ENCODE measurements at regions not wholly inside any gene's neighbourhood (a gene's known extent, or its start where the extent isn't known, plus 50 kb on each side); places are given as distances from the start of the nearest gene placed in this dataset.
"Not testable (repeated sequence)": the region's sequence is repeated elsewhere in the genome, so short reads cannot be mapped to it uniquely, and the experiment has no call there.

DNA sequence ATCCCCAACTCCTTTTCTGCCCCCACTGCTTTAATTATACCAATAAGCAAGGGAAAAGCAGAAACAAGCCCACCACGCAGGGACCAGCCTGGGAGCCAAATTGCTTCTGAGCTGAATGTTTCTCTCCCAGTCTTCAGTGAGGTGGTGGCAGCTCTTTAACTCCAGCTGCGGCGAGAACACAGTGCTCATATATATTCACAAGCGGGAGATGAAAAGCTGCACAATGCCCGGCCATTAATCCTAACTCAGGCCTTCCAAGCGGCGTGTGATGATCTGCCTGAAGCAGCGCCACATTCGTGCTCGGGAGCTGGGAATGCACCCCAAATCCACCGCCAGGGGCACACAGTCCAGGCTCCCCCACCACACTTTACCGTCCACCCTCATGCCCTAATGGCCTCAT, 203.7 kb upstream of the SDK2 start:
- DNase-seq (ENCODE audit: low read depth in 2 of 2) = no peak

DNA sequence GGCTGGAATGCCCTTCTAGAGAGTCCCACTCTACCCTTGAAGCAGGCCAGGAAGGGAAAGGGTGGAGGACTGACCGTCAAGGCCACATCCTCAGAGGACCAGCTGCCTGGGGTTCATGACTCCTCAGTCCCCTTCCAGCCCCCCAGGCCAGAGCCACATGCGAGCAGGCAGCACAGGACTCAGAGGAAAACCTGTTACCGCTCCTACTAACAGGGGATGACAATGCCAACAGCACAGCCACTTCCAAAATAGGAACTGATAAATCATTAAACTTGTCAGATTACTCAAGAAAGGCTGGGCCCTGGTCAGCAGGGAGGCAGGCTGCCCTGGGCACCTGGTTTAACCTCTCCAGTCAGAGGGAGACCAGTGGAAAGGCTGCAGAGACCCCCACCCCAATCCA, 206.2 kb upstream of the SDK2 start:
- no peak for DNase-seq (ENCODE audit: low read depth in 2 of 2)

DNA sequence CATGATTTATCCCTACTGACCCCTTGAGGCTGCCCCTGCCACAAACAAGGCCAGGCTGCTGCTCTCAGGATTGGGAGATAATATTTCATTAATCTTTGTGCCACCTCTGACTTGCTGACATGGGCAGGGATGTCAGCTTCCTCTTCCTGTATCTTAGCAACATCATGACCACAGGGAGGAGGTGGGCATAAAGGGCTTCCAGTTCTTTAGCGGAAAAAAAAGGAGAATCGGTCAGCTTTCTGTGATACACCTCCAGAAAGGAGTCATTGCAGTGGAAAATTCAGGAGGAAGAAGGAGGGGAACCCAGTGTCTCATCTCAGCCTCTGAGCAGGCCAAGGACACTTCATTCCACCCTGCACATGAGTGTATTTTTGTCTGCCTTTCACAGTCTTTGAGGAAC, 206.8 kb upstream of the SDK2 start:
- no peak for DNase-seq (ENCODE audit: low read depth in 2 of 2)

DNA sequence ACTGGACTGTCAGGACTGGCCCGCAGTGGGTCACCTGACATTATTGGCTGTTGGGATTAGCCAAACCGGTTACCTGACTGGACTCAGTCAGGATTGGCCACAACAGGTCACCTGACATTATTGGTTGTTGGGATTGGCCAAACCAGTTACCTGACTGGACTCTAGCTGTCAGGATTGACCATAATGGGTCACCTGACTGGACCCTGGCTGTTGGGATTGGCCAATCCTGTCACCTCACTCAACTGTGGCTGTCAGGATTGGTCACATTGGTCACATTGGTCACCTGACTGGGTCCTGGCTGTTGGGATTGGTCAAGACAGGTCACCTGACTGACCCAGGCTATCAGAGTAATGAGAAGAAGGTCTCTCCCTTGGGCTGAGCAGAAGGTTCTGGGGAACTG, 207.7 kb upstream of the SDK2 start:
- no peak for DNase-seq (ENCODE audit: low read depth in 2 of 2)

DNA sequence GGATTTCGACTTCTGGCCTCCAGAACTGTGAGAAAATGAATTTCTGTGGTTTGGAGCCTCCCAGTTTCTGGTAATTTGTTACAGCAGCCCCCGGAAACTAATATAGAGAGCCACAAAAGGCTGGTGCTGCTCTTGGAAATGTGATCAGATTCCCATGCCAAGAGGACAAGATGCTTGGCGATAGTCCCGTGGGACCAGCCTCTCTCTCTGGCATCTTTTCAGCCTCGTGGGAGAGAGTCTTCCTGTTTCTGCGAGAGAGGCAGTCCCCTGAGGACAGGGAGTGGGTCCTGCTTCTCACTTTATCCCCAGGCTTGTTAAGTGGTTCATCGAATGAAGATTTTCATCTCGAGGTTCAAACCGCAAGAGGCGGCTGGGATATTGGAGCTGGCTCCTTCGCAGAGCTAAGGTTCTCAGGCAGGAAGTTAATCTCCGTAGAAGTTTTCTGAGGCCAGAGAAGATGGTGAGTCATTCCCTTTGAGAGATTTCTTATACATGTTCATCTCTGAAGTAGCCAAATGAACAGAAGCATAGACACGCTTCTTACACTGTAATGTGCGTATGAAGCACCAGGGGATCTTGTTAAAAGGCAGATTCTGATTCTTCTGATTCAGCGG, 211.6 kb upstream of the SDK2 start:
- no peak for DNase-seq (ENCODE audit: low read depth in 2 of 2)

DNA sequence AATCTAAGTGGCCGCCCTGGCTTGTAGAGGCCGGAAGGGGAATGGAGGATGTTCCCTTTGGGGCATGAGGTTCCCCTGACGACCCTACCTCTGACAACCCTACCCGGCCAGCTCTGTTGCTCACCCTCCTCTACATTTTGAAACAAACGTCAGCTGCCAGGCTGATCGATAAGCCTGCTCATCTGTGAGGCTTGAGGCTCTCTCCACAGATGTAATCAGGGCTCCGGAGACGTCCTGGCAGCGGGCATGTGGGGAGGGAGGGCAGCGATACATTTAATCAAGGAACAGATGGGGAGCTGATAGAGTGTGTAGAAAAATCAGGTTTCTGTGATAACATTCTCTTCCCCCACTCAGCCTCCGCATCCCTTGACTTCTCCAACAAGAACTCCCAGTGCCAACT, 212.3 kb upstream of the SDK2 start:
- no peak for DNase-seq (ENCODE audit: low read depth in 2 of 2)

DNA sequence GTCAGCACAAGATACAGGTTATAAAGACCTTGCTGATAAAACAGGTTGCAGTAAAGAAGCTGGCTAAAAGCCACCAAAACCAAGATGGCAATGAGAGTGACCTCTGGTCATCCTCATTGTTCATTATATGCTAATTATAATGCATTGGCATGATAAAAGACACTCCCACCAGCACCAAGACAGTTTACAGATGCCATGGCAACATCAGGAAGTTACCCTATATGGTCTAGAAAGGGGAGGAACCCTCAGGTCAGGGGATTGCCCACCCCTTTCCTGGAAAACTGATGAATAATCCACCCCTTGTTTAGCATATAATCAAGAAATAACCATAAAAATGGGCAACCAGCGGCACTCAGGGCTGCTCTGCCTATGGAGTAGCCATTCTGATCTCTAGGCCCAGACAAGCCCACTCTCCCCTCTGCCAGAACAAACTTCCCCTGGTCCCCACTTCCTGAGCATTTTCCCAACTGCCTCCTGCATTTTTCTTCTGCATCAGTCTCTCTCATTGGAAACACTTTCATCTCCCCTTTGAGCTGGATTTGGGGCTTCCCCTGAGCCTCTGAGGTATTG, 215.3 kb upstream of the SDK2 start:
- not testable (repeated sequence) for DNase-seq (ENCODE audit: low read depth in 2 of 2)

DNA sequence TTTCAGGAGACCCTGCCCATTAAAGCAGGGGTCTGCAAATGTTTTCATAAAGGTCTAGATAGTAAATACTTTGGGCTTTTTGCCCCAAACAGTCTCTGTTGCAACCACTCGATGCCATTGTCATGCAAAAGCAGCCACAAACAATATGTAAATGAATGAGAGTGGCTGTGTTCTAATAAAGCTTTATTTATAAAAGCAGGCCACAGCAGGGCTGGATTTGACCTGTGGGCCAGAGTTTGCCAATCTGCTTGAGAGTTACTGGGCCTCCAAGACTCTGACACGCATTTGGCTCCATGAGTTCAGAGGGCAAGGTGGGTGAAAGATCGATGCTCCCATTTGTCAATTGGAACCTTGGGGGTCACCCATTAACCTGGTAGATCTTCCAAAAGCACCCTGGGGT, 217.3 kb upstream of the SDK2 start:
- no peak for DNase-seq (ENCODE audit: low read depth in 2 of 2)

DNA sequence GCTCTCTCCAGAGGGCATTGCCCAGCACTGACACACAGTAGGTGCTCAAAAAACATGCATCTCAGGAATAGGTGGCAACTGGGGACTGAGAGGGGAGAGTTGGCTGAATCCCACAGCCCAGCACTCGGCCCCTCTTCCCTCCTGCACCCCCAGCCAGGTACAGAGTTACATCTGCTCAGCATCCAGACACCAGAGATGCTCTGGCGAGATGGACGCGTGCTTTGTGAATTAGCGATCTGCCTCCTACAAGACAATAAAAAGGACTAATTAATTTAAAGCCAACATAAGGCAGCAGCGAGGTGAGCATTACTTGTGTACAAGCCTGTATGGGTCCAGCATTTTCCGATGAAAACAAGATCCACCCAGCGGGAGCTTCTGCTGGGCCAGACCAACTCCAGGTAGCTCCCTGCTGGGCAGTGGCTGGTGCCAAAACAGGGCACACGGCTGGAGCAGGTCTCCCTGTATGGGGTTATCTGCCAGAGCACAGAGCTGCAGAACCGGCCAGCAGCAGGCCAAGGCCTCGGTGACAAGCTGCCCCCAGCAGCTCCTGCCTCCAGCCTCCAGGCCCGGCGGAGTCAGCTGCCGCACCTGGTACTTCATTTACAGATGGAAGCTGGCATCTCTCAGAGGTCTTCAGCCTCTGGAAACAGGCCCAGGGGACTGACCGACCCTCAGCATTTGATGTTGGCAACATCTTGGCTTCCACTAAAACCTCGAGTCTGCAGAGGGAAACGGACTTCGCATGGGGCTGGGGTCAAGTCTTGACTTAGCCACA, 219.7 kb upstream of the SDK2 start:
- DNase-seq (ENCODE audit: low read depth in 2 of 2) = no peak

DNA sequence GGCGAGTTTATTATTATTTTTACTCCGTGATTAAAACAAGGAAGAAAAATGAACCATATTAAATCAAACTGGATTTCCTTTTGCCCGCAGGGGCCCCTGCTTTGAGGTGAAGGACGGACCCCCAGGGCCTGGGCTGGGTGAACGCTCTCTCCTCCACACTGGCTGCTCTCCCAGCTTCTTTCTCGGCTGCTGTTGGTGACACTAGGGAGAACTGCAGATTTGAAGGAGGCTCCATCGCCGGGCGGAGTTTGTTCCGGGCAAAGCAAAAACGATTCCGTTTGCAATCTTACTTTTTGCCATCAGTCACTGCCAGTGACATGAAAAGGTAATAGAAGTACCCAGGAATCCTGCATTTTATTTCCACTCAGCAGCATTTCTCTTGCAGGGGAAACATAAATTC, 221.6 kb upstream of the SDK2 start:
- no peak for DNase-seq (ENCODE audit: low read depth in 2 of 2)

DNA sequence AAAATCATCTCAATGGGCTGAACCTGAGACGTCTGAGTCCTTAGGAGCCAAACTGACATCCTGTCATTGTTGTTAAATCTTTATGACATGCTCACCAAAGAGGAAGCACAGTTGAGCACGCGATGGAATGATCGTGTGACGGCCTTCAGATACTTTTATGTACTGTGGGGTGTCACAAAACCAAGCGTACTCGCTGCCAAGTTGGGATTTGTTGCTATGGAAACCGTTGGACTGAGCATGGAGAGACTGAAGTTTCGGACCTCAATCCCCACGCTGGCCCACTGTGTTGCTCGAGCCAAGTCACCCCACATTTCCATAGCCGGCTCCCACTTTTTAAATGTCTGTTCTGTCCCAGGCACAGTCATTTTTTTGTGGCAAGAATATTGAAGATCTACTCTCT, 222.8 kb upstream of the SDK2 start:
- DNase-seq (ENCODE audit: low read depth in 2 of 2) = no peak

DNA sequence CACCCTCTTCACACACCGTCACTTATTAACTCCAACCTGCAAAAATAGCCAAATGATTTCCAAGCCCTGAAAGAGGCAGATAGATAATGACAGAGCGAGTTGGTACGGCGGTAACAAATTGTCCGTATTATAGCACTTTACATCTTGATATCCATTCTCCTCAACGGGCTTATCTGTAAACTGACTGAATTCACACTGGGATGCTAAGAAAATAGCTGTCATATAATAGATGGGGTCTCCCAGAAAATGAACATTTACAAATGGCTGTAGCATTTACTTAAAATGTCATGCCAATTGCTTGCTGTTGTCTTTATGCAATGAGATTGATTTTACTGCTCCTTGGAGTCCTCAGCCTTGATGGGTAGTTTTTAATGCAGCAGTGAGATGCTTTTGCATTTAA, 225.8 kb upstream of the SDK2 start:
- no peak for DNase-seq (ENCODE audit: low read depth in 2 of 2)

DNA sequence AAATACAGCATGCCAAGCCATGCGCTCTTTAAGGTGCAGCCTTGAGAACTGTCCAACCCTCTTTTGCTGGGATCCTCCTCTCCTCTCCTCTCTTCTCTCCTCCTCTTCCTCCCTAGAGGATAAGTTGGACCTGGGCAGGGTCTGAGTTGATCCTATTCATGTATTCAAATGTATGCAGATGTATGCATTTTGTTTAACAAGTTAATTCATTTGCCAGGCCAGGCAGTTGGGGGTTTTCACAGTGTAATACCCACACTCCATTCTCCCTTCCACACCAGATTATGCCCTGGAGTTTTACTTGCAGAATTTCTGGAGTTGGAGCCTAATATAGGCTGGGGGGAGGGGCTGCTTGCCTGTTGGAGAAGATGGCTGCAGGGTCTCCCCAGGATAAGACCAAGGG, 226.2 kb upstream of the SDK2 start:
- no peak for DNase-seq (ENCODE audit: low read depth in 2 of 2)

DNA sequence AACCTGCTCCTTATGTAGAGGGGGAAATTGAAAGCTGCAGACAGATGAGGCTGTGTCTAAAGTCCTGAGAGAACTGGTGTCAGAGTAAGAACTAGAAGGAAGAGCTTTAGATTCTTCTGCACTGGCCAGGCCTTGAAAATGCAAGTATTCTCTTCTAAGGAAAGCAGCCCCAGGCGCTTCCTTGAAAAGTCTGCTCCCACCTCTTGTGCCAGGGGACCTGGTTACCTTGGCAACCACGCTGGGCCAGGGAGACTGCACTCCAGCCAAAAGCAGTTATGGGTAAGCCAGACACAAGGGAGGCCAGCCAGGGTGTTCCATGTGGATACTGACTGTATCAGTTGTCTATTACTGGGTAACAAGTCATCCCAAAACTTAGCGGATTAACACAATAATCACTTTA, 228.6 kb upstream of the SDK2 start:
- no peak for DNase-seq (ENCODE audit: low read depth in 2 of 2)

DNA sequence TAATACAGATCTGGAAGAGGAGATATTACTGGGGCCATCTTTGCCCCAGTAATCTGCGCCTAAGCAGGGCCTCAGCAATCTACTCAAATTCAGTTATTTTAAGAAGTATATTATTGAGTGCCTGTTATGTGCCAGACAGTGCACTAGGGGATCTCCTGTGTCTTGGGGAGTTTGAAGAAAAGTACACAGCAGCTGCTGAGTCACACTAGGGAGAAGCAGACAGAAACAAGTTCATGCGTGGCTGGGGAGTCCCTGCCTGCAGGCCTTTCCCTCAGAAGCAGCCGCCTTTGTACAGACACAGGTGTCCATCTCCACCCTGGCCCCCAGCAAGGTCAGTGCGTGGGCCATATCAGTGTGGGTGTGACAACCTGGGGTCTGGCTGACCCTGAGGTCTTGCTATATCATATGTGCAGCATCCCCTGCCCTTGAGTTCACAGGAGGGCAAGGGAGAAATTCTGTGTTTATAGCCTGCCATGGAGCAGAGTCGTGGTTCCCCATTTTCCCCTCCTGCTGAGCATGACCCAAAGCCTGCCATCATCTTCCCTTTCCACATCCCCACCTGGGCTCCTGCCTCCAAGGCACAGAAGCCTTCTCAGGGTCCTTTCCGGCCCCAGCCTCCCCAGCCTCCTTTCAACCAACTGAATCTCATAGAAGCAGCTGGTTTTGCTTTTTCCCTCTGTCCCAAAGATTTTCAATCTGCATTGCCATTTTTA, 229.9 kb upstream of the SDK2 start:
- no peak for DNase-seq (ENCODE audit: low read depth in 2 of 2)

DNA sequence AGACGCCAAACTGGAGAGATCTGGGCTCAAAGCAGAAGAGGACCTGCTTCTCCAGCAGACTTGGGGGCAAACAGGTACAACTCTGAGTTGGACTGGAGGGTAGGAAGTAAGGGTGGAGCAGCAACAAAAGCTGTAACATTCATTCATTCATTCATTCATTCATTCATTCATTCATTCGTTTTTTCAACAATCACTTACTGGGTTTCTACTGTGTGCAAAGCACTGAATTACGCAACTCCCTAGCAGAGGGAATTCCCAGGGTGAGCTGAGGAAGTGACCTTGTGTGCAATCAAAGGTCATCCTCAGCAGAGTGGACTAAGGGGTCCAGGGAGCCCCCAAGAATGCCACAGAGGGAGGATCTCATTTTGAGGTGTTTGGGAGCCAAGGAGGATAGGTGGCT, 231.1 kb upstream of the SDK2 start:
- DNase-seq (ENCODE audit: low read depth in 2 of 2) = no peak

DNA sequence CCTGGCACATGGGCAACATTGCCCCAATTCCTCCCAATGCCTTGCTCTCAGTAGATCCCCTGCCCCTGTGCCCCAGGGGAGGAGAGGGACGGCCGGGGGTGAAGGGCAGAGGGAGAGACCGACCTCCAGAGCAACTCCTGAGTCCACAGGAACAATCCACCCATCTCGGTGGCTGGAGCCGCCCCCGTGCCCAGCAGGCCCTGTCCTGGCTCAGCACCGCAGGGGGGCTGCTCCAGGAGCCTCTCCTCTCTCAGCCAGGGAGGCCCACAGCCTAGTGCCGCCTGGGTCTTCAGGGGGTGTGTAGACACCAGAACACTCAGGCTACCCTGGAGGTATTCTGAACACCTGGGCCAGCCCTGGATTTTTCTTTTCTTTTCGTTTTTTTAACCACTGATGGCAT, 233.7 kb upstream of the SDK2 start:
- DNase-seq (ENCODE audit: low read depth in 2 of 2) = no peak

DNA sequence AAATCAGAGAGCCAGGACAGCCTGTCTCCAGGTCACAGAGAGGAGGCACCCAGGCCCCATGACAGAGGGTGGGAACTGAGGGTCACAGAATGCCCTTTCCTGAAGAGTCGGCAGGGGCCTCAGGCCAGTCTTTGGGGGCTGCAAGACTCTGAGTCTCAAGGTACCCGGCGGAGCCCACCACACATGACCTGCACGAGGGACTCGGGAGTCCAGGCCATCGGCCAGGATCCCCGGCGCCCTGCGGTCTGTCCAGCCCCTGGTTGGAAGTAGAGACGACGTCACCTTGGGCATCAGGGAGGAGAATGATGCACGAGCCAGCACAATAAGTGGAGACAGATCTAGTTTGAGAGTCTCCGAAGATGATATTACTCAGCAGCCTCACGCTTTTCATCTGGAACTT, 234.7 kb upstream of the SDK2 start:
- no peak for DNase-seq (ENCODE audit: low read depth in 2 of 2)

DNA sequence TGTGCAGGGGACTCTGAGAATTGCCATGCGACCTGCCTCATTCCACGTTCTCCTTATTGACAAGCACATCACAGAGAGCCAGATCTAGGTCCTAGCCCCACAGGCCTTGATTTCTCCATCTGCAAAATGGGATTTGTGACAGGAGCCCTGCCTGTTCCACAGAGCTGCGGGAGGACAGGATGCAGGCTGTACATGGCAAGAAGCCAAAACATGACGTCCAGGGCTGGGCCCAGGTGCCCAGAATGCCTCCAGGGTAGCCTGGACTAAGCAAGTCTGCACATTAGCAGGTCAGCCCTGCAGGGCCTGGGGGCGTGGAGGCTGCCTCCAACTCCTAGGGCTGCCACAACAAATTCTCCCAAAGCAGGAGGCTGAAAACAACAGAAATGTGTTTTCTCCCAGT, 235.7 kb upstream of the SDK2 start:
- no peak for DNase-seq (ENCODE audit: low read depth in 2 of 2)

DNA sequence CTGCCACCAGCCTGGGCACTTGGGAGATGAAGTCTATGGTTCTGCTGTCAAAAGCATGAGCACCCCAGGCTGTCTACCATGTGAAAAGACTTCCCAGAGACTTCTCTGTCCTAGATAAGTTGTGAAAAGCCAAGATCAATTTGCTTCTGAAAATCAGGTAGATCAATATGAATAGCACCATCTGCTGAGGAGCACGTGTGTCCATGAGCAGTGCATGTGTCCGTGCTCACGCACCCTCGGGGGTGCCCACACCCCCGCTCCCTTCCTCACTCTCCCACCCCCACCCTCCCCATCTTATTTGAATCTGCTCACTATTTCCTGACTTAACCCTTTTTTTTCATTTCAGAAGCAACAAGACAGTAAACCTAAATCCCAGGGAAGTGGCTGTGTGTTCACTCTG, 238.3 kb upstream of the SDK2 start:
- DNase-seq (ENCODE audit: low read depth in 2 of 2) = no peak

DNA sequence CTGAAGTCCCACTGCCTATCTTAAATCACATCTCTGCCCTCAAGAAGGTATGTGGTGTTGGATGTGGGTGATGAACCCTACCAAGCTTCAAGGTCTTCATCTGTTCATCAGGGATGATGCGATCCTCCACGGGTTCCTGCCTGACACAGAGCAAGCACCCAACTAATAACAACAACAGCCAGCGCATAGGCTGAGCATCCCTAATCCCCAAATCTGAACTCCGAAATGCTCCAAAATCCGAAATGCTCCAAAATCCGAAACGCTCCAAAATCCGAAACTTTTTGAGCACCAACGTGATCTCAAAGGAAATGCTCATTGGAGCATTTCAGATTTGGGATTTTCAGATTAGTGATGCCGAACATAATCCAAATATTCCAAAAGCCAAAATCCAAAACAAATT, 238.9 kb upstream of the SDK2 start:
- no peak for DNase-seq (ENCODE audit: low read depth in 2 of 2)

DNA sequence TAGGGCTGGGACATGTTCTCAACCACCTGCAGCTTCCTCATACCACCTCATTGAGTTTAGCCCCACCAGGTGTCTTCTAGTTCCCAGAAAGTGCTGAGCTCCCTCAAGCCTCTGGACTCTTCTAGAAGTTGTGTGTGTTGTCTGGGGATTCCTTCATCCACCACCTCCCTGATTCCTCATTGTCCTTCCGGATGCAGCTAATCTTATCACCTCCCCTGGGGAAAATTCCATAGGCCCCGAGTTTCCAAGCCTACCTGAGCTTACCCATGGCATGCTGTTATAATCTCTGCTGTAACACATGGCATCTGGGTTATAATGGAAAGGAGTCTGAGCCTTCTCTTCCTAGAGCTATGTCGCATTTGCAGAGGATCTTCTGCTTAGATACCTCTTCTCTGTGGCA, 243.5 kb upstream of the SDK2 start:
- DNase-seq (ENCODE audit: low read depth in 2 of 2) = no peak

DNA sequence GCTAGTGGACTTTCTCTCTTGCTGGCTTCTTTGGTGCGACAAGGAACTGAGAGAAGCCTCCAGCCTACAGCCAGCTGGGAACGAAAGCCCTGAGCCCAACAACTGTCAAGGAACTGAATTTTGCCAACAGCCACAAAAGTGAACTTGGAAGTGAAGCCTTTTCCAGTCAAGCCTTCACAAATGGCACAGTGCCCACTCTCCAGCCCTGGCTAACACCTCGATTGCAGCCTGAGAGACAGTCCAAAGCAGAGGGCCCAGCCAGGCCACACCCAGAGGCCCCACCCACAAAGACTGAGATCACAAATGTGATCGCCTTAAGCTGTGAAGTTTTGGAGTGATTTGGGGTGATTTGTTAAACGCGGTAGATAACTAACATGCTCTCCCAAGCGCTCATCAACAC, 244.6 kb upstream of the SDK2 start:
- DNase-seq (ENCODE audit: low read depth in 2 of 2) = no peak

Measured in stimulated activated CD4-positive, alpha-beta T cell treated with anti-CD3 and anti-CD28 coated beads, Interleukin-1b, Interleukin-23, amount 100 ng/mL, for 1 hour (primary cell).